GM19043 (cell line): ENCODE measurements at regions not wholly inside any gene's neighbourhood (a gene's known extent, or its start where the extent isn't known, plus 50 kb on each side); places are given as distances from the start of the nearest gene placed in this dataset.
A peak's percentile ranks its signal among the peaks of the same experiment; 100 is the strongest.

Source experiments
- ATAC-seq: cut with Tn5 transposase; IDR thresholded peaks from one replicate; pipeline ENCODE4 v1.9.1; 2021; ENCODE audit warnings: low read depth; ENCODE audit not compliant: unreplicated experiment

GRCh38 chr13:110097013-110097412 is 209.9 kb downstream of the COL4A1 start:
- no peak for ATAC-seq

DNA sequence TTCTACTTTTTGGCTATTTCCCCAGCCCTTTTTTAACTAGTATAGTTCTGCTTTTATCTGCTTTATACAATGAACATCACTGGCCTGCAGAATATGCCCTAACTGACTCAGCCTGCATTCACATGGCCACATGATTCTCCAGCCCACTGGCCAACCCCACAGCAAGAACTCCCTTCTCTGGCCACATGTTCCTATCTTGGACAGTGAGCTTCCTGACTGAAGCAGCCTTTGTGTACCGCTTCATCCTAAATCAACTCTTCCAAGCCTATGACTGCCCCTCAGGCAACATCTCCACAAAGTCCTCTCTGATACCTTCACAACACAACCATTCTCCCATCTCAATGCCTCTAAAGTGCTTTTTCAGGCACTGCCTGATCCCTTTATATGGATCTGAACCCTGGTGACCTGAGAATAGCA is 214.1 kb downstream of the COL4A1 start:
- no peak for ATAC-seq

DNA sequence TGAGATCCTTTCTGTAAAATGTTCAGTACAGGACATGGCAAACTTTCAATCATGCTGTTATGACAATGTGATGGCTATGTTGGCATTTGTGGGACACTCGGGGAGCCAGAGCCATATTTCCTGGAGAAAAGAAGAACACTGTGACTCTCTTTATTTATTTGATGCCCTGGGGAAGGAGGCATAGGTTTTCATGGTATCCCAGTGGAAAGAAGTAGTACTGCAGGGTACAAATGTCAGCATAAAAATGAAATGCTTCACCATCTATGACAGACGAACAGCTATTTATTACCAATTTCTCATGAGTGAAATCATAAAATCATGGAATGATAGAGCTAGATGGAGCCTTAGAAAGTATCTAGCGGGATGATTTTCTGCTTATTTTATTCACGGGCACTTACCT is 217.1 kb downstream of the COL4A1 start:
- ATAC-seq = no peak

DNA sequence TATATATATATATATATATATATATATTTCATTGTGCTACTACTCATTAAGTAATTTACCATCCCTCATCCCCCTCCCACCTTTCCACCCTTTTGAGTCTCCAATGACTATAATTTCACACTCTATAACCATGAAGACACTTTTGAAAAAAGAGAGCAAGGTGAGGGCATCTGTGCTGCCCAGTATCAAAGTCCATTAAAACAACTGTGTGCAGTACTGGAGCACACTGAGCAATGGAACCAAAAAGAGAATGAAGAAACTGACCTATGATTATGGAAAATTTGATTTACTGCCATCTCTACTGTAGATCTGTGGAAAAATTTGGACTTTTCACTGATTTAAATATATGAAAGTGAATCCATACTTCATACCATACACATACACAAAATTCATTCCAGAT is 217.9 kb downstream of the COL4A1 start:
- no peak for ATAC-seq

DNA sequence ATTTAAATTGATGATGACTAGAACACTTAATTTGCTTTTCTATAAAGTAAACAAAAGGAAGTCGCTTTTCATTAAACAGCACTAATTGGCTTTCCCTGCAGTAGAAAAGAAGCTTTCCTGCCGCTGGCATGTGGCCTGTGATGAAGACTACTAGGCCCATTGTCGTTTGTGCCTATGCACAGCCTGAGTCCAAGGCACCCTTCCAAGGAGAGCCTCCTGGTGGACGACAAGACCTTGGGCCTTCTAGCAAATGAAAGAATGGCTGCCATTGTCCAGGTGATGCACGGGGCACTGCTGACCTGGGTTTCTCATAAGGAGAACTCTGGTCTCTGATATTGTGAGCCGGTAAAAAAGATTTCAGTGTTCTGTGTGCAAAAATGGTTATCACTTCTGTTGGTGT is 233.0 kb downstream of the COL4A1 start:
- ATAC-seq = no peak

DNA sequence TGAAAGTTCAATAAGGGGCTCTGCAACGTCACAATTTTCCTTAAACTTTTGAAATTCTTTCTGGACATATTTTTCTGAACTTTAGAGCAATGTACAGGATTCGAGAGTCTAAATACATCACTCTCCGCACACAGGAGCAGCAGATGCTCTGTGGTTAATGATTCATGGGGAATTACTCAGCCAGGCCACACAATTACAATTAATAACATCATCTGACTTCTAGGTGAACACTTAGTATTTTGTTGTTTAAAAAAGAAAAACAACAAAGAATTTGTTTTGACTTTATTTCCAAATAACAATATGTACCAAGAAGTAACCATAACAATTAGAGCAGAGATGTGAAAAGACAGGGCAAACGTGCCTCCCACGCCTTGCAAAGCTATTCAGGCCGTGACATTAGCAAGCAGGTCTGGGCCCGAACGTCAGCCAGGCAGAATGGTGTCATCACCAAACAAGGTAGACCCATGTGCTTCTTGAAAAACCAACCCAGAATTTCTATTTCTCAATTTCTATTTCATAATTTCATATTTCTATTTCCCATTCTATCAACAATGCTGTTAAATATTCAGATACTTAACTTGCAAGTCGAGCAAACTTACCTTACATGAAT is 236.3 kb downstream of the COL4A1 start:
- no peak for ATAC-seq

DNA sequence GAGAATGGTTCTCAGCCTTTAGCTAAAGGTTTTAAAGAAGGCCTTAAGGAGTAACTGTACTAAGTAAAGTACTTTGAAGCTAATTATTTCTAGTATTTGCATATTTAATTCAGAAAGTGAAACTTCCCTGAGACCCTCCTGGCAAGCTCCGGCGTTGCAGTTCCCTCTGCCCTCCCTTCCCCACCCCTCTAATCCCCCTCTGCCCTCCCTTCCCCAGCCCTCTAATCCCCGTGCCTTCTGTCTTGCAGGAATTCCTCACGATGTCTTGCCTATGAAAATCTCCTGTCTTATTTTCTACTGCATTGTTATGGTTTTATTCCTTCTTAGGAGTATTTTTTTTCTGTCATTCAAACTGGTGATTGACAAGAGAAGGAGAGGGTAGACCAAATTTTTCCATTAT is 236.9 kb downstream of the COL4A1 start:
- no peak for ATAC-seq

- no peak for ATAC-seq
Observed at GRCh38 chr13:110068176-110068473, 238.8 kb downstream of the COL4A1 start.

DNA sequence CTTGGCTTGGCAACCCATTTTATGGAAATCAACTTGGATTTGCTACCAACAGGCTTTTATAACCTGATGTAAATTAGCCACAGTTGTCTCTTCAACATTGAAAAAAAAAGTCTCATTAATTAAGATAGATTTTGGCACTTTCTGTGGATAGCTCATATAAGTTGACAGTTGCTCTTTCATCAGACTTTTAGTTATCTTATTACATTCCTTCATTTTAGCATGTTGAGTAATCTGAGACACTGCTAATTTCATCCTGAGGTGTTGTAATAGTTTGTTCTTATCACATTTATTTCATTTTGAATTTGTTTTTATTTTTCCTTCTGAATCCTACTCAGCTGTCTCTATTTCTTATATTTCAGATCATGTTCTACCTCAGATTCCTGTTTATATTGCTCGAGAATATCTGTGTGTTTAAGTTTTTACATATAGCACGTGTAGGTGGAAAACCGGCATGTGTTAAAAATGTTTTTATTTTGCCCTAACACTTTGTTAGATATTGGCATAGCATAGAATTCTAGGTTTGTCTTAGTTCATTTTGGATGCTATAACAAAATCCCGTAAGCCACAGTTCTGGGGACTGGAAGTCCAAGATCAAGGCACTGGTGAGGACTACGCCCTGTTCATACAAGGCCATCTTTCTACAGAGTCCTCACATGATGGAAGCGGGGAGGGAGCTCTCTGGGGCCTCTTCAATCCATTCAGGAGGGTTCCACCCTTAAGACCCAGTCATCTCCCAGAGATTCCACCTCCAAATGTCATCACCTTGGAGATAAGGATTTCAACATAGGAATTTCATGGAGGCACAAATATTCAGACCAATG is 239.4 kb downstream of the COL4A1 start:
- ATAC-seq = no peak

- no peak for ATAC-seq
Observed at GRCh38 chr13:110065780-110066179, 241.2 kb downstream of the COL4A1 start.

DNA sequence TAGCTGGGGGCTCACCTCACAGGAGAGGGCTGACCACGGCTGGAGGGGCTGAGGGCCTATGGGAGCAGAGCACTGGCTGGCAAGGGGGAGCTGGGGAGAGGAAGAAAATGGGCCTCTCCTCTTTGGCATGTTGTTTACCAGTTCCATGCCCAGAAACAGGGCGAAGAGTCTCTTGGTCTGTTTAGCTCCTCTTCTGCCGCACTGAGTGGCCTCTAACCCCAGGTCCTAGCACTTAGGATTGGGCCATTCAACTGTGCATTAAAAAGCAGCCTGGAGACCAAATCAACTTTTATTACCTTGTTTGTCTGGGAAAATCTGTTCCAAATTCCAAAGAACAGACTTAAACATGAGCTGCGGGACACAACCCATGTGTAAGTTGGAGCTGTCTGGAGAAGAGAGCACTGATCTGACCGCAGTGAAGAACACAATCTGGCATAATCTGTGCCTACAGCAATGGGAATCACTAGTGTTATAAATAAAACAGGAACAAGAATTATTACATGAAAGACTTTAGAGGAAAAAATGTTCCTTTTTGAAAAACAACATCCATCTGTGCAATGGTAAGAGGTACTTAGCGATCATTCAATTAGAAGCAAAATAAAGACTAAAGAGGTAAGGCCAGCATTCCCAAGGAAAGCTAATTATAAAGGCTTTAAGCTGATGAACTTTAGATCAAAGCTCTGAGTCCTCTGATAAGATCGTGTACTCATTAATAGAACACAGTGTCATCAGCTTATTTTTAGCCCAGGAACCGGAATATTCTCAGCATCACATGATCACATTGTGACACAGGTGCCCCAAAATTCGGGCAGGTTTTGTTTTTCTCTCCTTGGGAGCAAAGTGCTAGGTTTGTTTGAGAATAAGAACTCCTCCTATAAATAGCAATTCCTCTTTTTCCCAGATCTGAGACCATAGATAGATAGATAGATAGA is 243.2 kb downstream of the COL4A1 start:
- ATAC-seq = no peak

GRCh38 chr13:110062777-110063442 is 244.0 kb downstream of the COL4A1 start:
- ATAC-seq = no peak

DNA sequence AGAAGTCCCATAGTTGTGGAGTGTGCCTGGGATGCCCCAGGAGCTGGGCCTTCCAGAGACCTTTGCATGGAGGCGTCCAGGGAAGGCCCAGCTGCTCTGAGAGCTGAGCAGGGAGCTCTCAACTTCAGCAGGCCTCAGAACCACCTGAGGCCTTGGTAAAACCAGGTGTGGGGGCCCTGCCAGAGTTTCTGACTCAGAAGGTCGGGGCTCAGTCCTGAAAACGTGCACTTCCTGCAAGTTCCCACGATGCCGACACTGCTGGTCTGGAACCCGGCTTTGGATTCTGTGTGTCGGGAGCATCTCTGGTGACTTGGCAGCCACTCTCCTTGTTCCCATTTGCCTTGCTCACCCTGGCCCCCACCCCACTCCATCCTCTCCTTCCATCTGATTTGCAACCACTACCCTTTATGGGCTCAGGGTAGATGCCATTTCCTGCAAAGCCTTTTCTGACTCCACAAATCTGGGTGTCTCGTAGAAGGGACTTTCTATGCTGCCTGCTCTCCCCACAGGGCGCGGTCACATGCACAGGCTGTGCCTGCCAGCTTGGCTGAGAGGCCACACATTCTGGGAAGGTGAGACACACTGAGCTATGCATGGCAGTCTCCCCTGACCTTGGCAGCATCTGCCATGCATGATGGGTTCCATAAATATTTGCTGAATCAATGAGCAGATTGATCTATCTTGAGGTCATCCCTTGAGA is 244.7 kb downstream of the COL4A1 start:
- ATAC-seq = no peak

DNA sequence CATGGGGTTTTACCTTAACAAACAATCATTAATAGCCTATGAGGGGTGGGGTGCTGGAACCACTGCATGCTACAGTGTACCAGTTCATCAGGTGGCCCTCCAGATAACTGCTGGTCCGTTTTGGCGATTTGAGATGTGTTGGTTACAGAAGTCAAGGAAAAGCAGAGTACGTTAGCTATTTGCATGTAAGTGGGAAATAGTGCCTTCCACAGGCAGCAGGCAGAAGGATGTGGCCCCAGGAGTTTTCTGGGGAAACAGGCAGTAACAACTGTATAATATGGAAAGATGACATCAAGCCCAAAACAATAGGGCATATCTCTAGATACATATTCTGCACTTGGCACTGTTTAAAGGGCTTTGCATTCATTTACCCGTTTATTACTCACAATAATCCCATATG is 245.7 kb downstream of the COL4A1 start:
- no peak for ATAC-seq

GRCh38 chr13:110057052-110057451 is 249.9 kb downstream of the COL4A1 start:
- no peak for ATAC-seq

DNA sequence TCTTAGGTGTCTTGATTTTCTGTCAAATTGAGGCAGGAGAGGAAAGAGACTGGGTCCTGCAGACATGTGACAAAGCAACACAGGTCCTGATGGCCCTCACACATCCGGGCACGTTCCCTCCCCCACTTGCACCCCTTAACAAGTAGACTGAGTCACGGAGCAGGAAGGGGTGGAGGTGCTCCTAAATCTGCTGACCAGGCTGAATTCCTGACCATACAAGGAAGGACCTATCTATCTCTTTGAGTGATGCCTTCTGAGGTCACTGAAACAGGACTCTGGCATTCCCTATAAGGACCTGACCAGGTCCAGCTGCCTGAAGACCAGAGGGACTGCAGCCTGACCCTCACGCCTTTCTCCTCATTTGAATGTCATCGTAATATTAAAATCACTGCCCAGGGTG is 250.3 kb downstream of the COL4A1 start:
- ATAC-seq = no peak

DNA sequence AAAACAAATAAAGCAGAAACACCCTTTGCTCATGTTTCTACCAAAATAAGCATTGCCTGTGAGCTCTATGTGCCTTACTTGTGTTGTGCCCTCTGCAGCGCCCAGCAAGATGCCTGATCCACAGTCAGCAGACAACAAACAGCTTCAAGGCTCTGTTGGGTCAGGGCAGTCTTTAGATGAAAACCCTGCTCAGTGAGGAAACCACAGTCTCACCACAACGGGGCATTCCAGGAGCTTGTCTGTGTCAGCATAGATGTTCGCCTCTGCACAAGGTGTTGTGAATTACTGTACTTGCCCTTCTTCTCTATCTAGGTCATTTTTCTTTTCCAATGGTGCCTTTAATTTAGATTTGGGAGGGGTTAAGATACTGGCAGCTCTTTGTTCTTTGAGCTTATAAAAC is 251.9 kb downstream of the COL4A1 start:
- peak; percentile 88 for ATAC-seq

GRCh38 chr13:110054041-110054440 is 252.9 kb downstream of the COL4A1 start:
- ATAC-seq = no peak

- no peak for ATAC-seq
Observed at GRCh38 chr13:110047496-110047895, 259.5 kb downstream of the COL4A1 start.

DNA sequence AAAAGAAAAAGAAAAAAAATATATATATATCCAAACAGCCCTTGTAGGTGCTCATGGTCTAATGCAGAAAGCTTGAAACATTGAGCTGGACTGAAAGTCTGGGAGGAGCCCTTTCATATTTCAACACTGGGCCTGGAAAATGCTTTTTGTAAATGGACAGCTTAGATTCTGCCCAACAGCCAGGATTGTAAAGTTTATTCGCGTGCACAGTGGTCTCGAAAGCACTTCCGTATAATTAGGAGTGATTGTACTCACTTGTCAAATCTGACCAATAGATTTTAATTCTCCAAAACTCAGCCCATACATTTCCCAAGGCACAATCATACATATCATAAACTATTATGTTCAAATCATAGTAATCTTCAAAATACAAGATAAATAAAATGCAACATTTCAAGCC is 260.1 kb downstream of the COL4A1 start:
- ATAC-seq = no peak
